ENCODE measurements at regions not wholly inside any gene's neighbourhood (a gene's known extent, or its start where the extent isn't known, plus 50 kb on each side); places are given as distances from the start of the nearest gene placed in this dataset.

DNA sequence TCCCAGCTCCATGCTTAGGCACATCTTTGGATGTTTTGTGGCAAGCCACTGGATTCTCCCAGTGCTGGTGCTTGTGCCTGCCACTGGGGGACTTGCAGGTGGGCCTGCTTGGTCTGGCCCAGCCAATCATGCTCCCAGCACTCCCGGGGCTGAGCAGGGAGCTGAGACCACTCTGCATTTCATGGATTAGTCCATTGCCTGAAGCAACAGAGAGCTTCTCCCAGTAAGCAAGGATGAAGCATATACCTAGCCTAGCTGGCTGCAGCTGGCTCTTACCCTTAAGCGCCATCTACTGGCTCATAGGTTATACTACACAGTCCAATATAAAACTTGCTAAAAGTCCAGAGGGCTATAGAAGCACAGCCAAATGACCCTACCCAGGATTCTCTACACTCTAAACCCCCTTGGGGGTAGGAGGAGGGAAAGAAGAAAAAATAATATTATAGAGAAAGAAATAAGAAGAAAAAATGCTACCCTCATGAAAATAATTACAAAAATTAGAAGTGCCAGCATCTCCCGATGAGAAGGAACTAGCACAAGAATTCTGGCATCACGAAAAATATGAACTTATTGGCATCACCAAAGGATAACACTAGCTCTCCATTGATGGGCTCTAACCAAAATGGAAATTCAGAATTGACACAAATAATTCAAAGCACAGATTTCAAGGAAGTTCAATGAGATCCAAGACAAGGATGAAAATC is 275.3 kb downstream of the C11orf87 start:
- no peak overlapping the region for H3K4me2 ChIP-seq
- H3K36me3 Mint-ChIP-seq (ENCODE audit: low read depth), result 0 out of 3 replicates have a peak, but pooled peaks cover 6% of the 10 kb centered on the region
- H3K27me3 Mint-ChIP-seq (ENCODE audit: insufficient read depth, low read depth, poor library complexity), result peaks cover 2% of the 10 kb centered on the region
- no peaks in the 10 kb centered on the region for H3K79me2 ChIP-seq (replicated peaks; ENCODE audit: insufficient read depth)
- no peaks in the 10 kb centered on the region for H3K4me1 Mint-ChIP-seq
- H3K9me2 ChIP-seq (ENCODE audit: insufficient read depth), result peaks cover 5% of the 10 kb centered on the region; the same call in 1 of the 2 replicates
- no peaks in the 10 kb centered on the region for H3K27me3 ChIP-seq (ENCODE audit: insufficient read depth)
- no peak overlapping the region for H3K4me3 ChIP-seq
- H3K4me1 ChIP-seq (ENCODE audit: insufficient read depth), result no peaks in the 10 kb centered on the region
- H4K20me1 ChIP-seq (replicated peaks; ENCODE audit: insufficient read depth), result no peaks in the 10 kb centered on the region
- no peak overlapping the region for H3K27ac ChIP-seq (ENCODE audit: low read depth)
- DNase-seq (ENCODE audit: low spot score) (peak; percentile 78), ATAC-seq (peak; percentile 99)
- H3K4me3 Mint-ChIP-seq, result no peak overlapping the region
- peaks cover 16% of the 10 kb centered on the region for H3K9me3 Mint-ChIP-seq
- no peaks in the 10 kb centered on the region for H3F3A ChIP-seq (replicated peaks; ENCODE audit: low read depth)
- H3K36me3 ChIP-seq (ENCODE audit: insufficient read depth), result no peaks in the 10 kb centered on the region
- TF ChIP-seq EZH2 (IDR thresholded peaks at IDR 0.05; ENCODE audit: low read depth, unreplicated experiment) (no peak), ZNF114 (CRISPR knock-in tag; IDR thresholded peaks at IDR 0.05) (no peak), NANOG (IDR thresholded peaks at IDR 0.05; ENCODE audit: borderline replicate concordance) (no peak)
- TF ChIP-seq, protein P1, sequence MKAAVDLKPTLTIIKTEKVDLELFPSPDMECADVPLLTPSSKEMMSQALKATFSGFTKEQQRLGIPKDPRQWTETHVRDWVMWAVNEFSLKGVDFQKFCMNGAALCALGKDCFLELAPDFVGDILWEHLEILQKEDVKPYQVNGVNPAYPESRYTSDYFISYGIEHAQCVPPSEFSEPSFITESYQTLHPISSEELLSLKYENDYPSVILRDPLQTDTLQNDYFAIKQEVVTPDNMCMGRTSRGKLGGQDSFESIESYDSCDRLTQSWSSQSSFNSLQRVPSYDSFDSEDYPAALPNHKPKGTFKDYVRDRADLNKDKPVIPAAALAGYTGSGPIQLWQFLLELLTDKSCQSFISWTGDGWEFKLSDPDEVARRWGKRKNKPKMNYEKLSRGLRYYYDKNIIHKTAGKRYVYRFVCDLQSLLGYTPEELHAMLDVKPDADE (IDR thresholded peaks at IDR 0.05), result no peak
- TF ChIP-seq, protein P2, sequence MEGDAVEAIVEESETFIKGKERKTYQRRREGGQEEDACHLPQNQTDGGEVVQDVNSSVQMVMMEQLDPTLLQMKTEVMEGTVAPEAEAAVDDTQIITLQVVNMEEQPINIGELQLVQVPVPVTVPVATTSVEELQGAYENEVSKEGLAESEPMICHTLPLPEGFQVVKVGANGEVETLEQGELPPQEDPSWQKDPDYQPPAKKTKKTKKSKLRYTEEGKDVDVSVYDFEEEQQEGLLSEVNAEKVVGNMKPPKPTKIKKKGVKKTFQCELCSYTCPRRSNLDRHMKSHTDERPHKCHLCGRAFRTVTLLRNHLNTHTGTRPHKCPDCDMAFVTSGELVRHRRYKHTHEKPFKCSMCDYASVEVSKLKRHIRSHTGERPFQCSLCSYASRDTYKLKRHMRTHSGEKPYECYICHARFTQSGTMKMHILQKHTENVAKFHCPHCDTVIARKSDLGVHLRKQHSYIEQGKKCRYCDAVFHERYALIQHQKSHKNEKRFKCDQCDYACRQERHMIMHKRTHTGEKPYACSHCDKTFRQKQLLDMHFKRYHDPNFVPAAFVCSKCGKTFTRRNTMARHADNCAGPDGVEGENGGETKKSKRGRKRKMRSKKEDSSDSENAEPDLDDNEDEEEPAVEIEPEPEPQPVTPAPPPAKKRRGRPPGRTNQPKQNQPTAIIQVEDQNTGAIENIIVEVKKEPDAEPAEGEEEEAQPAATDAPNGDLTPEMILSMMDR (conservative IDR thresholded peaks at IDR 0.05; ENCODE audit: low read depth in 2 of 2), result peak; percentile 78 to 88
- TF ChIP-seq, protein P3, sequence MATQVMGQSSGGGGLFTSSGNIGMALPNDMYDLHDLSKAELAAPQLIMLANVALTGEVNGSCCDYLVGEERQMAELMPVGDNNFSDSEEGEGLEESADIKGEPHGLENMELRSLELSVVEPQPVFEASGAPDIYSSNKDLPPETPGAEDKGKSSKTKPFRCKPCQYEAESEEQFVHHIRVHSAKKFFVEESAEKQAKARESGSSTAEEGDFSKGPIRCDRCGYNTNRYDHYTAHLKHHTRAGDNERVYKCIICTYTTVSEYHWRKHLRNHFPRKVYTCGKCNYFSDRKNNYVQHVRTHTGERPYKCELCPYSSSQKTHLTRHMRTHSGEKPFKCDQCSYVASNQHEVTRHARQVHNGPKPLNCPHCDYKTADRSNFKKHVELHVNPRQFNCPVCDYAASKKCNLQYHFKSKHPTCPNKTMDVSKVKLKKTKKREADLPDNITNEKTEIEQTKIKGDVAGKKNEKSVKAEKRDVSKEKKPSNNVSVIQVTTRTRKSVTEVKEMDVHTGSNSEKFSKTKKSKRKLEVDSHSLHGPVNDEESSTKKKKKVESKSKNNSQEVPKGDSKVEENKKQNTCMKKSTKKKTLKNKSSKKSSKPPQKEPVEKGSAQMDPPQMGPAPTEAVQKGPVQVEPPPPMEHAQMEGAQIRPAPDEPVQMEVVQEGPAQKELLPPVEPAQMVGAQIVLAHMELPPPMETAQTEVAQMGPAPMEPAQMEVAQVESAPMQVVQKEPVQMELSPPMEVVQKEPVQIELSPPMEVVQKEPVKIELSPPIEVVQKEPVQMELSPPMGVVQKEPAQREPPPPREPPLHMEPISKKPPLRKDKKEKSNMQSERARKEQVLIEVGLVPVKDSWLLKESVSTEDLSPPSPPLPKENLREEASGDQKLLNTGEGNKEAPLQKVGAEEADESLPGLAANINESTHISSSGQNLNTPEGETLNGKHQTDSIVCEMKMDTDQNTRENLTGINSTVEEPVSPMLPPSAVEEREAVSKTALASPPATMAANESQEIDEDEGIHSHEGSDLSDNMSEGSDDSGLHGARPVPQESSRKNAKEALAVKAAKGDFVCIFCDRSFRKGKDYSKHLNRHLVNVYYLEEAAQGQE (IDR thresholded peaks at IDR 0.05; ENCODE audit: unreplicated experiment), result no peak
- TF ChIP-seq, protein P4, sequence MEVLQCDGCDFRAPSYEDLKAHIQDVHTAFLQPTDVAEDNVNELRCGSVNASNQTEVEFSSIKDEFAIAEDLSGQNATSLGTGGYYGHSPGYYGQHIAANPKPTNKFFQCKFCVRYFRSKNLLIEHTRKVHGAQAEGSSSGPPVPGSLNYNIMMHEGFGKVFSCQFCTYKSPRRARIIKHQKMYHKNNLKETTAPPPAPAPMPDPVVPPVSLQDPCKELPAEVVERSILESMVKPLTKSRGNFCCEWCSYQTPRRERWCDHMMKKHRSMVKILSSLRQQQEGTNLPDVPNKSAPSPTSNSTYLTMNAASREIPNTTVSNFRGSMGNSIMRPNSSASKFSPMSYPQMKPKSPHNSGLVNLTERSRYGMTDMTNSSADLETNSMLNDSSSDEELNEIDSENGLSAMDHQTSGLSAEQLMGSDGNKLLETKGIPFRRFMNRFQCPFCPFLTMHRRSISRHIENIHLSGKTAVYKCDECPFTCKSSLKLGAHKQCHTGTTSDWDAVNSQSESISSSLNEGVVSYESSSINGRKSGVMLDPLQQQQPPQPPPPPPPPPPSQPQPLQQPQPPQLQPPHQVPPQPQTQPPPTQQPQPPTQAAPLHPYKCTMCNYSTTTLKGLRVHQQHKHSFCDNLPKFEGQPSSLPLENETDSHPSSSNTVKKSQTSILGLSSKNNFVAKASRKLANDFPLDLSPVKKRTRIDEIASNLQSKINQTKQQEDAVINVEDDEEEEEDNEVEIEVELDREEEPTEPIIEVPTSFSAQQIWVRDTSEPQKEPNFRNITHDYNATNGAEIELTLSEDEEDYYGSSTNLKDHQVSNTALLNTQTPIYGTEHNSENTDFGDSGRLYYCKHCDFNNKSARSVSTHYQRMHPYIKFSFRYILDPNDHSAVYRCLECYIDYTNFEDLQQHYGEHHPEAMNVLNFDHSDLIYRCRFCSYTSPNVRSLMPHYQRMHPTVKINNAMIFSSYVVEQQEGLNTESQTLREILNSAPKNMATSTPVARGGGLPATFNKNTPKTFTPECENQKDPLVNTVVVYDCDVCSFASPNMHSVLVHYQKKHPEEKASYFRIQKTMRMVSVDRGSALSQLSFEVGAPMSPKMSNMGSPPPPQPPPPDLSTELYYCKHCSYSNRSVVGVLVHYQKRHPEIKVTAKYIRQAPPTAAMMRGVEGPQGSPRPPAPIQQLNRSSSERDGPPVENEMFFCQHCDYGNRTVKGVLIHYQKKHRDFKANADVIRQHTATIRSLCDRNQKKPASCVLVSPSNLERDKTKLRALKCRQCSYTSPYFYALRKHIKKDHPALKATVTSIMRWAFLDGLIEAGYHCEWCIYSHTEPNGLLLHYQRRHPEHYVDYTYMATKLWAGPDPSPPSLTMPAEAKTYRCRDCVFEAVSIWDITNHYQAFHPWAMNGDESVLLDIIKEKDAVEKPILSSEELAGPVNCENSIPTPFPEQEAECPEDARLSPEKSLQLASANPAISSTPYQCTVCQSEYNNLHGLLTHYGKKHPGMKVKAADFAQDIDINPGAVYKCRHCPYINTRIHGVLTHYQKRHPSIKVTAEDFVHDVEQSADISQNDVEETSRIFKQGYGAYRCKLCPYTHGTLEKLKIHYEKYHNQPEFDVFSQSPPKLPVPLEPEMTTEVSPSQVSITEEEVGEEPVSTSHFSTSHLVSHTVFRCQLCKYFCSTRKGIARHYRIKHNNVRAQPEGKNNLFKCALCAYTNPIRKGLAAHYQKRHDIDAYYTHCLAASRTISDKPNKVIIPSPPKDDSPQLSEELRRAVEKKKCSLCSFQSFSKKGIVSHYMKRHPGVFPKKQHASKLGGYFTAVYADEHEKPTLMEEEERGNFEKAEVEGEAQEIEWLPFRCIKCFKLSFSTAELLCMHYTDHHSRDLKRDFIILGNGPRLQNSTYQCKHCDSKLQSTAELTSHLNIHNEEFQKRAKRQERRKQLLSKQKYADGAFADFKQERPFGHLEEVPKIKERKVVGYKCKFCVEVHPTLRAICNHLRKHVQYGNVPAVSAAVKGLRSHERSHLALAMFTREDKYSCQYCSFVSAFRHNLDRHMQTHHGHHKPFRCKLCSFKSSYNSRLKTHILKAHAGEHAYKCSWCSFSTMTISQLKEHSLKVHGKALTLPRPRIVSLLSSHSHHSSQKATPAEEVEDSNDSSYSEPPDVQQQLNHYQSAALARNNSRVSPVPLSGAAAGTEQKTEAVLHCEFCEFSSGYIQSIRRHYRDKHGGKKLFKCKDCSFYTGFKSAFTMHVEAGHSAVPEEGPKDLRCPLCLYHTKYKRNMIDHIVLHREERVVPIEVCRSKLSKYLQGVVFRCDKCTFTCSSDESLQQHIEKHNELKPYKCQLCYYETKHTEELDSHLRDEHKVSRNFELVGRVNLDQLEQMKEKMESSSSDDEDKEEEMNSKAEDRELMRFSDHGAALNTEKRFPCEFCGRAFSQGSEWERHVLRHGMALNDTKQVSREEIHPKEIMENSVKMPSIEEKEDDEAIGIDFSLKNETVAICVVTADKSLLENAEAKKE (CRISPR knock-in tag; IDR thresholded peaks at IDR 0.05), result no peak
- H3K27ac Mint-ChIP-seq, result no peak overlapping the region; the same call in 1 of the 2 replicates
- H2AFZ ChIP-seq, result peak overlapping the region; percentile 86; the same call in 1 of the 2 replicates
